ENCODE measurements at regions not wholly inside any gene's neighbourhood (a gene's known extent, or its start where the extent isn't known, plus 50 kb on each side); places are given as distances from the start of the nearest gene placed in this dataset.

DNA sequence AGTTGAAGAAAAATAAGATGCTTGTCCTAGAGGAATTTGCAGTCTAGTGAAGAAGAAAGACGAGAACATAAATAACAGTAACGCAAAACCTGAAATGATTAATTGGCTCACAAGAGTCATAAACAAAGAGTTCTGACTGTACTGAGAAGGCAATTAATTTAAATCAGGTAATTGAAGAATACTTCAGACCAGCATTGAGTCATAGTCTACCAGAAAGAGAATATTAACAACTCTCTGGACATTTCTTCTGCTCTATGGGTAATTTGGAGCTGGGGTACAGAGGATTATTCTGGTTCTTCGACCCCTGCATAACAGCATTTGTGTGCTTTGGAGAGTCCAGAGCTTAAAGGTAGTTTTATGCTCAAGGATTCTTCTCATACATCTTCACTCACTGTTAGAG is 390.3 kb upstream of the DCN start:
- Histone ChIP-seq H3K4me1 (ENCODE audit: insufficient read depth, low read length) (peaks cover 5% of the 10 kb centered on the region), H4K20me1 (ENCODE audit: insufficient read depth, low read length) (no peaks in the 10 kb centered on the region), H2AFZ (ENCODE audit: low read depth, low read length) (no peak overlapping the region), H3K4me2 (ENCODE audit: insufficient read depth, low read length) (no peak overlapping the region), H3K4me3 (ENCODE audit: low read depth in 1 of 2, low read length in 2 of 2) (no peak overlapping the region), H3K36me3 (ENCODE audit: insufficient read depth, low read length) (no peaks in the 10 kb centered on the region), H3K27ac (ENCODE audit: low read length) (no peak overlapping the region), H3K79me2 (ENCODE audit: insufficient read depth, low read length) (no peaks in the 10 kb centered on the region), H3K9me3 (ENCODE audit: insufficient read depth, low read length, severe bottlenecking) (no peaks in the 10 kb centered on the region), H3K9ac (ENCODE audit: low read depth, low read length) (no peak overlapping the region), H3K27me3 (ENCODE audit: insufficient read depth, low read length, poor library complexity) (no peaks in the 10 kb centered on the region)
- no peak for DNase-seq
- ATAC-seq (ENCODE audit: insufficient read depth, low read depth), result no peak
- TF ChIP-seq, protein P1, sequence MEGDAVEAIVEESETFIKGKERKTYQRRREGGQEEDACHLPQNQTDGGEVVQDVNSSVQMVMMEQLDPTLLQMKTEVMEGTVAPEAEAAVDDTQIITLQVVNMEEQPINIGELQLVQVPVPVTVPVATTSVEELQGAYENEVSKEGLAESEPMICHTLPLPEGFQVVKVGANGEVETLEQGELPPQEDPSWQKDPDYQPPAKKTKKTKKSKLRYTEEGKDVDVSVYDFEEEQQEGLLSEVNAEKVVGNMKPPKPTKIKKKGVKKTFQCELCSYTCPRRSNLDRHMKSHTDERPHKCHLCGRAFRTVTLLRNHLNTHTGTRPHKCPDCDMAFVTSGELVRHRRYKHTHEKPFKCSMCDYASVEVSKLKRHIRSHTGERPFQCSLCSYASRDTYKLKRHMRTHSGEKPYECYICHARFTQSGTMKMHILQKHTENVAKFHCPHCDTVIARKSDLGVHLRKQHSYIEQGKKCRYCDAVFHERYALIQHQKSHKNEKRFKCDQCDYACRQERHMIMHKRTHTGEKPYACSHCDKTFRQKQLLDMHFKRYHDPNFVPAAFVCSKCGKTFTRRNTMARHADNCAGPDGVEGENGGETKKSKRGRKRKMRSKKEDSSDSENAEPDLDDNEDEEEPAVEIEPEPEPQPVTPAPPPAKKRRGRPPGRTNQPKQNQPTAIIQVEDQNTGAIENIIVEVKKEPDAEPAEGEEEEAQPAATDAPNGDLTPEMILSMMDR (IDR thresholded peaks at IDR 0.05; ENCODE audit: borderline replicate concordance, extremely low read depth, low read length, poor library complexity, severe bottlenecking), result no peak
- TF ChIP-seq EZH2 (IDR thresholded peaks at IDR 0.05; ENCODE audit: borderline replicate concordance, low read depth, low read length, severe bottlenecking), result no peak

DNA sequence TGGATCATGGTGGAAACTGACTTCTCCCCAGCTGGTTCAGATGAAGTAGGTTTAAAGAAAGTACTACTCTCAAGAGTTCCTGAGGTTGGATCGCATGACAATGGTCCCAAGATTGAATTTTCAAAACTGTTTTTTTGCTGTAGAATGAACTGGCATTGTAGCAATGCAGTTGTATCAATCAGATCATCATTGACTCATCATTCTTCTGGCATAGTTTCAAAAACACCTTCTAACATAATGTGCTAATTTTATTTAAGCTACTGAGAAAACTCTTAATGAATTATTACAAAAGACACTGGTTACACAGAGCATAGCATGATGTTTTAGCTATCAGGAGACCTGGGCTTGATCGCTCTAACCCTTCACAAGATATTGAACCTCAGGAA is 384.5 kb upstream of the DCN start:
- Histone ChIP-seq H4K20me1 (ENCODE audit: insufficient read depth, low read length) (no peaks in the 10 kb centered on the region), H3K79me2 (ENCODE audit: insufficient read depth, low read length) (no peaks in the 10 kb centered on the region), H2AFZ (ENCODE audit: low read depth, low read length) (no peak overlapping the region), H3K9me3 (ENCODE audit: insufficient read depth, low read length, severe bottlenecking) (no peaks in the 10 kb centered on the region), H3K4me1 (ENCODE audit: insufficient read depth, low read length) (peaks cover 9% of the 10 kb centered on the region), H3K9ac (ENCODE audit: low read depth, low read length) (no peak overlapping the region), H3K4me3 (ENCODE audit: low read depth in 1 of 2, low read length in 2 of 2) (no peak overlapping the region), H3K27ac (ENCODE audit: low read length) (no peak overlapping the region), H3K27me3 (ENCODE audit: insufficient read depth, low read length, poor library complexity) (no peaks in the 10 kb centered on the region), H3K4me2 (ENCODE audit: insufficient read depth, low read length) (no peak overlapping the region), H3K36me3 (ENCODE audit: insufficient read depth, low read length) (no peaks in the 10 kb centered on the region)
- ATAC-seq (ENCODE audit: insufficient read depth, low read depth), result no peak
- DNase-seq, result no peak
- TF ChIP-seq EZH2 (IDR thresholded peaks at IDR 0.05; ENCODE audit: borderline replicate concordance, low read depth, low read length, severe bottlenecking), result no peak
- TF ChIP-seq, protein P1 (IDR thresholded peaks at IDR 0.05; ENCODE audit: borderline replicate concordance, extremely low read depth, low read length, poor library complexity, severe bottlenecking), result no peak

DNA sequence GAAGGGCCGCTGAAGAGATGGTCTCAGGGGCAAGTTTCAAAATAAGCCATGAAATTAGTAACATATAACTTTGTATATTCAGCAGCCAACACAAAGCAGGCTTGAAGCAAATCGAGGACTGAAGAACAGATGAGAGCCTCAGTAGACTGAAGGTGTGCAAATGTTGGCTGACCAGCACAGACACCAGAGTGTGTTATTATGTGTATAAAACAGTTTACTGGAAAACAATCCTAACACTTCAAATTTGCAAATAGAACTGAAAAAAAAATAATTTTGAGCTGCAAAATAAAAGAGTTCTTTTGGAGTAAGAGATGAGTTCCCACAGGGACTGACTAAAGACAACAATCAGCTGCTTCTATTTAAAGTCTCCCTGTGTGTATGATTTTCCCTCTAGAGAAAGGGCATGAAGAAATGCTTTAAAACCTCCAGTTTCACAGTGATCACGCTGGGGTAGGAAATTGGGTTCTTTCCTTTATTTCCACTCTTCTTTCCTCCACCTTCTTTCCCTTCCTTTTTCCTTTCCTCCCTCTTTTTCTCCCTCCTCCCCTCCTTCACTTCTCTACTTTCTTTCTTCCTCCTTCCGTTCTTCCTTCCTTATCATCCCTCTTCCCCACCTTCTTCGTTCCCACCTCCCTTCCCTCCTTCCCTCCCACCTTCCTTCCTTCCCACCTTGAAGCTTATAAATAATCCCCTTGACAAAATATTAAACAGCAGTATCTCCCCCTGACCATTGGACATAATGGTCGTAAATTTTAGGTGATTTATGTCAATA is 383.9 kb upstream of the DCN start:
- no peak overlapping the region for H3K4me2 ChIP-seq (ENCODE audit: insufficient read depth, low read length)
- DNase-seq, result no peak
- no peak for TF ChIP-seq EZH2 (IDR thresholded peaks at IDR 0.05; ENCODE audit: borderline replicate concordance, low read depth, low read length, severe bottlenecking)
- TF ChIP-seq, protein P1 (IDR thresholded peaks at IDR 0.05; ENCODE audit: borderline replicate concordance, extremely low read depth, low read length, poor library complexity, severe bottlenecking), result no peak
- no peak overlapping the region for H3K4me3 ChIP-seq (ENCODE audit: low read depth in 1 of 2, low read length in 2 of 2)
- no peak overlapping the region for H3K27ac ChIP-seq (ENCODE audit: low read length)
- H3K36me3 ChIP-seq (ENCODE audit: insufficient read depth, low read length), result no peaks in the 10 kb centered on the region
- peaks cover 10% of the 10 kb centered on the region for H3K4me1 ChIP-seq (ENCODE audit: insufficient read depth, low read length)
- no peaks in the 10 kb centered on the region for H3K79me2 ChIP-seq (ENCODE audit: insufficient read depth, low read length)
- no peak for ATAC-seq (ENCODE audit: insufficient read depth, low read depth)
- no peaks in the 10 kb centered on the region for H3K9me3 ChIP-seq (ENCODE audit: insufficient read depth, low read length, severe bottlenecking)
- H4K20me1 ChIP-seq (ENCODE audit: insufficient read depth, low read length), result no peaks in the 10 kb centered on the region
- H3K9ac ChIP-seq (ENCODE audit: low read depth, low read length), result no peak overlapping the region
- no peak overlapping the region for H2AFZ ChIP-seq (ENCODE audit: low read depth, low read length)
- H3K27me3 ChIP-seq (ENCODE audit: insufficient read depth, low read length, poor library complexity), result no peaks in the 10 kb centered on the region
